Endodermal cell (in vitro differentiated cells): ENCODE measurements at regions not wholly inside any gene's neighbourhood (a gene's known extent, or its start where the extent isn't known, plus 50 kb on each side); places are given as distances from the start of the nearest gene placed in this dataset.

Source experiments
- DNase-seq: peaks from one replicate; pipeline ENCODE4 v3.0.0-alpha.2; 2017
- H3K27ac ChIP-seq: 2 replicates; pipeline ENCODE4 v1.5.1; 2013; ENCODE audit warnings: mild to moderate bottlenecking, low read depth, low read length, moderate library complexity
- H3K27me3 ChIP-seq: 2 replicates; pipeline ENCODE4 v1.6.1; 2013; ENCODE audit warnings: mild to moderate bottlenecking, low read length, moderate library complexity; ENCODE audit not compliant: insufficient read depth, control insufficient read depth, poor library complexity, severe bottlenecking
- H3K36me3 ChIP-seq: 2 replicates; pipeline ENCODE4 v1.7.0; 2013; ENCODE audit warnings: mild to moderate bottlenecking, low read length, moderate library complexity; ENCODE audit not compliant: control insufficient read depth, insufficient read depth
- H3K4me1 ChIP-seq: one replicate; pipeline ENCODE4 v1.7.0; 2013; ENCODE audit warnings: low read length; ENCODE audit not compliant: control insufficient read depth, insufficient read depth
- H3K4me3 ChIP-seq: 2 replicates; pipeline ENCODE4 v1.5.1; 2013; ENCODE audit warnings: mild to moderate bottlenecking, low read length, moderate library complexity
- H3K9ac ChIP-seq: 2 replicates; pipeline ENCODE4 v1.6.1; 2013; ENCODE audit warnings: mild to moderate bottlenecking, low read length, moderate library complexity; ENCODE audit not compliant: poor library complexity, severe bottlenecking; ENCODE audit errors: extremely low read depth
- H3K9me3 ChIP-seq: 2 replicates; pipeline ENCODE4 v1.6.1; 2013; ENCODE audit warnings: mild to moderate bottlenecking, low read length, moderate library complexity; ENCODE audit not compliant: control insufficient read depth
- H3K27ac Mint-ChIP-seq: 2 replicates; pipeline ENCODE4 v1.8.0; 2020; ENCODE audit warnings: mixed read lengths
- H3K27me3 Mint-ChIP-seq: 2 replicates; pipeline ENCODE4 v1.8.0; 2021; ENCODE audit warnings: mild to moderate bottlenecking, mixed read lengths; ENCODE audit not compliant: insufficient read depth
- H3K36me3 Mint-ChIP-seq: 2 replicates; pipeline ENCODE4 v1.8.0; 2020; ENCODE audit warnings: low read depth, mixed read lengths
- H3K4me1 Mint-ChIP-seq: 2 replicates; pipeline ENCODE4 v1.8.0; 2020; ENCODE audit warnings: mixed read lengths
- H3K4me3 Mint-ChIP-seq: 2 replicates; pipeline ENCODE4 v1.8.0; 2020; ENCODE audit warnings: mild to moderate bottlenecking, moderate library complexity, mixed read lengths
- H3K9me3 Mint-ChIP-seq: 2 replicates; pipeline ENCODE4 v1.8.0; 2020; ENCODE audit warnings: mild to moderate bottlenecking, mixed read lengths
- CTCF ChIP-seq: fragments of 200-600 bp; sonication (generic); conservative IDR thresholded peaks from 2 replicates; pipeline ENCODE4 v1.5.0; 2021; ENCODE audit warnings: antibody characterized with exemption, mild to moderate bottlenecking
- WGBS, 2 experiments: methylation state at CpG; one replicate each; pipeline versions ENCODE4 v1.1.5 to v1.1.7; 2013; ENCODE audit warnings: missing lambda C conversion rate in 2 of 2, mixed read lengths in 1 of 2; ENCODE audit not compliant: insufficient coverage in 1 of 2, insufficient read length in 1 of 2; 5-methylcytosine and 5-hydroxymethylcytosine counted together

GRCh38 chr4:85177092-85177491 lies 210.6 kb upstream of the WDFY3 start:
- TF ChIP-seq CTCF, result no peak
- Histone ChIP-seq H3K9me3 (no peaks in the 10 kb centered on the region), H3K9ac (no peak overlapping the region), H3K27me3 (no peaks in the 10 kb centered on the region), H3K27ac (no peak overlapping the region), H3K36me3 (no peaks in the 10 kb centered on the region), H3K4me3 (no peak overlapping the region), H3K4me1 (no peaks in the 10 kb centered on the region)
- no peak overlapping the region for H3K4me3 Mint-ChIP-seq
- H3K36me3 Mint-ChIP-seq, result no peaks in the 10 kb centered on the region
- DNase-seq, result no peak
- H3K9me3 Mint-ChIP-seq, result no peaks in the 10 kb centered on the region
- H3K4me1 Mint-ChIP-seq, result peaks cover 6% of the 10 kb centered on the region
- H3K27ac Mint-ChIP-seq, result no peak overlapping the region
- H3K27me3 Mint-ChIP-seq, result no peaks in the 10 kb centered on the region

GRCh38 chr4:85177679-85178078 lies 211.2 kb upstream of the WDFY3 start:
- Mint-ChIP-seq H3K4me1 (peaks cover 6% of the 10 kb centered on the region), H3K9me3 (no peaks in the 10 kb centered on the region), H3K4me3 (no peak overlapping the region), H3K27ac (no peak overlapping the region), H3K36me3 (no peaks in the 10 kb centered on the region), H3K27me3 (no peaks in the 10 kb centered on the region)
- no peaks in the 10 kb centered on the region for H3K4me1 ChIP-seq
- H3K4me3 ChIP-seq, result no peak overlapping the region
- H3K9me3 ChIP-seq, result no peaks in the 10 kb centered on the region
- H3K27me3 ChIP-seq, result no peaks in the 10 kb centered on the region
- TF ChIP-seq CTCF, result no peak
- no peak for DNase-seq
- no peaks in the 10 kb centered on the region for H3K36me3 ChIP-seq
- H3K27ac ChIP-seq, result no peak overlapping the region
- H3K9ac ChIP-seq, result no peak overlapping the region

- Histone ChIP-seq H3K9me3 (no peaks in the 10 kb centered on the region), H3K36me3 (no peaks in the 10 kb centered on the region), H3K27ac (no peak overlapping the region), H3K4me3 (no peak overlapping the region), H3K4me1 (no peaks in the 10 kb centered on the region), H3K9ac (no peak overlapping the region), H3K27me3 (no peaks in the 10 kb centered on the region)
- WGBS, 2 experiments, result 89 to 100% methylated on average over 3 of the region's 3 CpGs
- H3K27me3 Mint-ChIP-seq, result no peaks in the 10 kb centered on the region
- H3K27ac Mint-ChIP-seq, result no peak overlapping the region
- no peak for TF ChIP-seq CTCF
- DNase-seq, result no peak
- no peaks in the 10 kb centered on the region for H3K36me3 Mint-ChIP-seq
- peaks cover 6% of the 10 kb centered on the region for H3K4me1 Mint-ChIP-seq
- no peak overlapping the region for H3K4me3 Mint-ChIP-seq
- no peaks in the 10 kb centered on the region for H3K9me3 Mint-ChIP-seq
These were observed 214.0 kb upstream of the WDFY3 start for GRCh38 chr4:85180533-85180932.
